ENCODE measurements at regions not wholly inside any gene's neighbourhood (a gene's known extent, or its start where the extent isn't known, plus 50 kb on each side); places are given as distances from the start of the nearest gene placed in this dataset.
A peak's percentile ranks its signal among the peaks of the same experiment; 100 is the strongest.

GRCh38 chr5:132130918-132131715 is 57.5 kb downstream of the CSF2 start:
- DNase-seq = no peak

GRCh38 chr5:132132138-132132537 is 58.5 kb downstream of the CSF2 start:
- no peak for DNase-seq

- DNase-seq = peak in 1 of 2 donors; percentile 49
Measured at GRCh38 chr5:132134384-132134783, 60.8 kb downstream of the CSF2 start.

GRCh38 chr5:132136906-132137305 is 63.3 kb downstream of the CSF2 start:
- DNase-seq = no peak

GRCh38 chr5:132138260-132138659 is 64.7 kb downstream of the CSF2 start:
- no peak for DNase-seq
